8988T (cell line): ENCODE measurements at regions not wholly inside any gene's neighbourhood (a gene's known extent, or its start where the extent isn't known, plus 50 kb on each side); places are given as distances from the start of the nearest gene placed in this dataset.

Experiments used
- DNase-seq: peaks from one replicate; pipeline ENCODE4 v3.0.0; 2011

GRCh38 chr11:134538742-134539141, 126.7 kb upstream of the B3GAT1 start:
- DNase-seq = no peak

- no peak for DNase-seq
Observed at GRCh38 chr11:134537941-134538340, 125.9 kb upstream of the B3GAT1 start.

GRCh38 chr11:134537296-134537695, 125.3 kb upstream of the B3GAT1 start:
- DNase-seq = no peak

DNA sequence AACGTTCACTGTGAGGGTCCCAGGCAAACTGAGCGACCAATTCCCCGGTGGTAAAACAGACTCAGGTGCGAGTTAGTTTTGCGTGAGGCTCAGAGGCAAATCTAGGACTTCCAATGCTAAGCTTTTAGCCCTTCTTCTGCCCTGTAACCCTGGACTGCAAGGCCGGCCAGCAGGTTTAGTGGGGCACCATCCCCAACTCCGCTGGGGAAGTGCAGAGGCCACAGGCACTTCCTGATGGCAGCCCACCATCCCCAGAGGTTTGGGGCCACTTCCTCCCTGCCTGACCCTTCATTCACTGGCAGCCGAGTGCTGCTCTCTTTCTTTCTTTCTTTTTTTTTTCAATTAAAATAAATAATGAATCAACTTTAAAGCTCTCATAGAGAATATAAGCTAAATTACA, 124.6 kb upstream of the B3GAT1 start:
- no peak for DNase-seq

GRCh38 chr11:134536219-134536618, 124.2 kb upstream of the B3GAT1 start:
- no peak for DNase-seq

GRCh38 chr11:134535029-134536025, 123.3 kb upstream of the B3GAT1 start:
- no peak for DNase-seq

- DNase-seq = no peak
Observed at GRCh38 chr11:134533511-134533910, 121.5 kb upstream of the B3GAT1 start.

DNA sequence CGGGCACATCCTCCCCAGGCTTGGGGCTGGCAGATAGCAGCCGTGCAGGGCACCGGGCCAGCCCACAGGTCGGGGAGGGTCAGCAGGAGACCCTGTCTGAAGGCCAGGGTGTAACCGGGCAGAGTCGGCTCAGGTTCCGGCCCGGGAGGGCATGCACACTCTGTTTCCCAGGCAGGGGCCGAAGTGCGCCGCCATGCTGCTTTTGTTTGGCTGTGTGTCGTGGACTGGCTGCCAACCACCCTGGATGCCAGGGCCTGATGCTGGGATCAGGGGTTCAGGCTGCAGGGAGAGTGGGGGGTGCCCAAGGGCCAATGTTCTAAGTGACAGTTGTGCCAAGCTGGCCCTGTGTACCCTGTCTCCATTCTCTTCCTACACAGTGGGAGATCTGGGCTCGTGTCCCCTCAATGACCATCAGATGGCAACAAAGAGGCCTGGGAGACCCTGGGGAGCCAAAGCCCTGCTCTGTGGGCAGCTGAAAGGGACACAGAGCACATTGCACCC, 120.9 kb upstream of the B3GAT1 start:
- no peak for DNase-seq

GRCh38 chr11:134532131-134532920, 120.3 kb upstream of the B3GAT1 start:
- DNase-seq = no peak

DNA sequence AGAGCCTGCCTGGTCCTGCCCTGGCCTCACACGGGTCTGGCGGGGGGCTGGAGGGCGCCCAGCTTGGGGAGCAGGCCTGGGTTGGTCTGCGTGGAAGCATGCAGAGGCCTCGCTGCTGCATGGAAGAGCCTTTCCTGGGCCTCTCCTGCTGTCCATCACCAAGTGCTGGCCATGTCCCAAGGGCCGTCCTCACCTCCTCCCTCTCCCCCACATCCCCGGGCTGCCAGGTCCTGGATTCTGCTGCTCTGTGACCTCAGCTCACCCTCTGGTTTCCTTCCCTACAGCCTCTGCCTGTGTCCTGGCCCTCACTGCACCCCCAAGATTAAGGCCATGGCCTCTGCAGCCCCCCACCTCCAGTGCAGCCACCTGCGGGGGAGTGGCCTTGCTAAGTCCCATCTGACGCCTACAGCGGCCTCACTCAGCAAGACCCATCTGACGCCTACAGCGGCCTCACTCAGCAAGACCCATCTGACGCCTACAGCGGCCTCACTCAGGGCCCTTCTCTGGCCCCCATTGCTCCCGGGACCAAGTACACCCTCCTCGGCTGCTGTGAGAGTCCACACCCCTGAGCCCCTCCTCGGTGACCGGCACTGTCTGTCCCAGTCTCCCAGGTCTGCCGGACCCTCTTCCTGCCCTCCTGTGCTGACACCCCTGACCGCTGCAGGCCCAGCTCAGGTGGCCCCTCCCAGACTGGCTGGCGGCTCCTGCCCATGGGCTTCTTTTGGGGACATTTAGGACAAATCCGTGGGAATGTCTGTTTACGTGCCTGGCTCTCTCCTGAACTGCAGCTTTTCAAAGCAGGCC, 119.5 kb upstream of the B3GAT1 start:
- DNase-seq = no peak

DNA sequence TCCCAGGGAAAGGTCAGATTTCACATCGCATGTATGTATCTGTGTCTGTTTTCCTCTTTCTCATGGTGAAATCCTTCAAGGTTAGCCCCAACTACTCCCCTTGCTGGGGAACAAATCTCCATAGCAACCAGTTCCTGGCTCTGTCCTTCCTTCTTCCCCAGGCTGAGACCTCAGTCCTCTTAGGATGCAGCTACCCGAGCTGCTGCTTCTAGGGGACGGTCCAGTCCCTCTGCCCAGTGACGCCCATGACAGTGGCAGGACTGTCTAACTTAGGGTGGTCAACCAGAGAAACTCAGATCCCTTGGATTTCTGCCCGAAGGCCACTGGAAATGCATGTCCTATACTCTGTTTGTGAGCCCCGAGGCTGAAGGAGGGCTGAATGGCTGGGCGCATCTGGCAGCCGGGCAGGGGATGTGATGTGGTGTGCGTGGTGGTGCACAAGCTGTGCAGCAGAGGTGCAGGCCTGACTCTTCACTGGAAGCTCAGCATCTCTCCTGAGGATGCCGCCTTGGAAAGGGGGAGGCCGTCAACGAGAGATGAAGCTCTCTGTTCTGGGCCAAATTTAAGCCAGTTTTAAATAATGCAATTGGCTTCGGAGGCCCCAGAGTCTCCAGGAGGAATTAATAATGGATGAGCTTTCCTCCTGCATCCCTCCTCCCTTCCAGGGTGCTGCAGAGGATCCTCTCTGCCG, 118.7 kb upstream of the B3GAT1 start:
- DNase-seq = no peak

- no peak for DNase-seq
Observed at GRCh38 chr11:134529212-134530096, 117.4 kb upstream of the B3GAT1 start.

DNA sequence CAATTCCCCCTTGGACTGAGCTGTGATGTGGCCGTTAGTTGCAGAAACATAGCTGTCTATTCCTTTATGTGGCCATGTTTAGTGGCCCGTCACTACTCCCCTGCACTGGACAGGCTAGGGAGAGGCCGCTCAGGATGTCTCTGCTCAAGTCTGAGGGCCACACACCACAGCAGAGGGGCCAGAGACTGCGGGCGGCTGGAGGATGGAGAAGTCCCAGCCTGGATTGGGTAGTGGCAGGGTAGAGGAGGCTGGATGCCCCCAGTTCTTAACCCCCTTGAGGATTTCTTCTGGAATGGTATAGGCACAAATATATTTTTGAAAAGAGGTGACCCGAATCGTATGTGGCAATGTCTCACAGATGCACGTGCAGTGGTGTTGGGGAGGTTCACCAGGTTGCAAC, 116.4 kb upstream of the B3GAT1 start:
- DNase-seq = no peak

DNA sequence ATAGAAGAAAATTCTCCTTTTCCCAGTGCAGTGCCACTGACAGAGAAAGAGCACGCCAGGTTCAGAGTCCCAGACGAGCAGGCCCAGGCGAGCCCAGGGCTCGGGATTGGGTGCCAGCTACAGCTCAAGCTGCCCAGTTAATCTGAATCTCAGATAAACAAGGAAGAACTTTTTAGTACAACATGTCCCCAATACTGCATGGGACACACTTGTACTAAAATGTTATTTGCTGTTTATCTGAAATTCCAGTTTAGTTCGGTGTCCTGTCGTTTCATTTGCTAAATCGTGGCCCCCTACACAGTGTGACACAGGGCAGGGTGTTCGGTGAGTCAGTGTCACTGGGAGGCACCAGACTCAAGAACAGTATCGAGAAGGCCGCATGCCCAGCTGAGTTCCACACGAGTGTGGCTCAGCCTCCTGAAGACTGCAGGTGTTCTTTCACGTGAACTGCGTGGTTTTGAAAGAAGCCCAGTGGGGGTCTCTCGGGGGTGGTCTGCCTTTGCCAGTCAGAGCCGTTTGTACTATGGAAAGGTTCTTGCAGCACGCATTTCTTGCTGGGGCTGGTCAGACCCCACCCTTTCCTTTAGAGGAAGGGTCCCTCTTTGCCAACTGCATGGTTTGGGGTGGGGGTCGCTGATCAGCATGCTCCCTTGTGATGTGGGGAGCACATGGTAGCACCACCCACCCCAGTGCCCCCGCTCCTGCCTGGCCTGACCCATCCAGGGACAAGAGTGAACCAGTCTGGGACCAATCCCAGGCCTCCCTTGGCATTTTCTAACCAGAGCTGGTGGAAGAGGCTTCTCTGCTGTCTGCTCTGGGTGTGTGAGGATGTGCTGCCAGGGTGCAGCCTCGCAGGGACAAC, 115.6 kb upstream of the B3GAT1 start:
- DNase-seq = no peak

DNA sequence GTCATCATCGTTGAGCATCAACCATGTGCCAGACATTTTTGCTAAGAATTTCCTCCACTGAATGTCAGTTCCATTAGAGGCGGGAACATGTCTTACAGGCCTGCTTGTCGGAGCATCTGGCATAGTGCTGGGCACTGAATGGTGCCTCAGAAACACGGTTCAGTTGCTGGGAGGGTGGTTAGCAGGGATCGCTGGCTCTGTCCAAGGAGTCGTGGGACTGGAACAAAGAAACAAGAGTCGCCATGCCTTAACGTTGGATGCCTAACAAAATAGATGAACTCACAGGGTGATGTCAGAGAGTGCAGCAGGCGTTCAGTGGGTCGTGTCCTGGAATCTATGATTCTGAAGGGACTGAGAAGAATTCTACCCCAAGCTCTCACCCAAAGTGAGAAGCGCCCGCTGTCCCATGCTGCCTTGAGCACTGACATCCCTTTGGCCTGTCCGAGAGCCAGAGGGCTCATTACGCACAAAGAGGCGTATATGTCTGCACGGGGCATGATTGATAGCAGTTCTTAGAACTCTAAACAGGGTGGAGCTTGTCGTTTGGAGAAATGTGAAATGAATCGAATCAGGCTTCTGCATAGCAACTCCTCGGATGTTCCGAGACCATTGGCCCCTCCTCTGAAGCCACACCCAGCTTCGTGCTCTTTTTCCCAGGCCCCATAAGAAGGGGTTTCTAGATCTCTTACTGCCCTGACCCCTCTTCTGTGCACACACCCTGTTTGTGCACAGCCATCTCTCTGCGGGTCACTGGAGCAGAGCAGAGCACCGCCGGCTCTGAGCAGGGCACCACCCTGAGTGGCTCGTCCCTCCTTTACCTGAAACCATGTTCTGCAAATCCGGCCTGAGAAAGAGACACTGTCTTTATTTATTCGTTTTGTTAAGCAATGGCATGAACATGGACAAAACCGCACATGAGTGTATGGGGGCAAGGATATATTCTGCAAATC, 113.1 kb upstream of the B3GAT1 start:
- DNase-seq = no peak

GRCh38 chr11:134524201-134524600, 112.2 kb upstream of the B3GAT1 start:
- DNase-seq = no peak

- no peak for DNase-seq
Observed at GRCh38 chr11:134522782-134523570, 110.9 kb upstream of the B3GAT1 start.
